ENCODE measurements at regions not wholly inside any gene's neighbourhood (a gene's known extent, or its start where the extent isn't known, plus 50 kb on each side); places are given as distances from the start of the nearest gene placed in this dataset.

DNA sequence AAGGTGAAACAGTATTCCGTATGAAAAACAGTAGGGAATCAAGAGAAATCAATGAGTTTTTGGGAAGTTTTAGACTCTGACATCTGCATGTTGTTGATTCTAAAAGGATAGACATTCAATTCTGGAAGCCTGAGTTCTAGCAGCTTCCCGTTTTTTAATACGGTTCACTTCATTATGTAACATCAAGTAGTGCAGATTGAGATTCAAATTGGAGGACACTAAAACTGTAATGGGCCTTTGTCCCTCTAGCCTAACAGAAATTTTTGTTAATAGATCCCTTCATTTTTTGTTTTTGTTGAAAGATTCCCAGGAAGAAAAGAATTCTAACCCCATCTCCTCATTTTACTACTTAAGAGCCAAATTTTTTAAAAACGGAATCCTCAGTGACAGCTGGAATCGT, 384.6 kb downstream of the SH3GL2 start:
- no peaks in the 10 kb centered on the region for H3K9me3 Mint-ChIP-seq
- no peaks in the 10 kb centered on the region for H3K27me3 Mint-ChIP-seq (ENCODE audit: low read depth)
- DNase-seq (ENCODE audit: low spot score) (no peak), ATAC-seq (no peak)
- no peak overlapping the region for H3K27ac Mint-ChIP-seq
- ChIA-PET POLR2A (no interaction called here), CTCF (interaction anchor here (0.6 kb wide), 1 partner anchor 57 kb away, joined by 3 read pairs; no protein-coding TSS in a partner anchor)
- no peak overlapping the region for H3K4me3 Mint-ChIP-seq
- peaks cover 7% of the 10 kb centered on the region for H3K4me1 Mint-ChIP-seq
- no peaks in the 10 kb centered on the region for H3K36me3 Mint-ChIP-seq
- no peak for TF ChIP-seq STAT6 (CRISPR knock-in tag; conservative IDR thresholded peaks at IDR 0.05; ENCODE audit: low read depth)
- TF ChIP-seq, protein P1, sequence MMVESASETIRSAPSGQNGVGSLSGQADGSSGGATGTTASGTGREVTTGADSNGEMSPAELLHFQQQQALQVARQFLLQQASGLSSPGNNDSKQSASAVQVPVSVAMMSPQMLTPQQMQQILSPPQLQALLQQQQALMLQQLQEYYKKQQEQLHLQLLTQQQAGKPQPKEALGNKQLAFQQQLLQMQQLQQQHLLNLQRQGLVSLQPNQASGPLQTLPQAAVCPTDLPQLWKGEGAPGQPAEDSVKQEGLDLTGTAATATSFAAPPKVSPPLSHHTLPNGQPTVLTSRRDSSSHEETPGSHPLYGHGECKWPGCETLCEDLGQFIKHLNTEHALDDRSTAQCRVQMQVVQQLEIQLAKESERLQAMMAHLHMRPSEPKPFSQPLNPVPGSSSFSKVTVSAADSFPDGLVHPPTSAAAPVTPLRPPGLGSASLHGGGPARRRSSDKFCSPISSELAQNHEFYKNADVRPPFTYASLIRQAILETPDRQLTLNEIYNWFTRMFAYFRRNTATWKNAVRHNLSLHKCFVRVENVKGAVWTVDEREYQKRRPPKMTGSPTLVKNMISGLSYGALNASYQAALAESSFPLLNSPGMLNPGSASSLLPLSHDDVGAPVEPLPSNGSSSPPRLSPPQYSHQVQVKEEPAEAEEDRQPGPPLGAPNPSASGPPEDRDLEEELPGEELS (CRISPR knock-in tag; IDR thresholded peaks at IDR 0.05): no peak
- no peak for TF ChIP-seq KAT7 (CRISPR knock-in tag; IDR thresholded peaks at IDR 0.05; ENCODE audit: borderline replicate concordance)
- TF ChIP-seq AR (CRISPR knock-in tag; IDR thresholded peaks at IDR 0.05): no peak
- TF ChIP-seq TEAD1 (CRISPR knock-in tag; IDR thresholded peaks at IDR 0.05): no peak

GRCh38 chr9:17967731-17968130, 388.9 kb downstream of the SH3GL2 start:
- POLR2A ChIA-PET: no interaction called here
- CTCF ChIA-PET: no interaction called here
- no peak for DNase-seq (ENCODE audit: low spot score)
- TF ChIP-seq FOXK1 (CRISPR knock-in tag; IDR thresholded peaks at IDR 0.05) (no peak), USF2 (CRISPR knock-in tag; IDR thresholded peaks at IDR 0.05) (no peak), ATF1 (CRISPR knock-in tag; IDR thresholded peaks at IDR 0.05) (no peak), FOXP1 (CRISPR knock-in tag; IDR thresholded peaks at IDR 0.05; ENCODE audit: borderline replicate concordance) (no peak), CBFB (CRISPR knock-in tag; IDR thresholded peaks at IDR 0.05; ENCODE audit: low read depth) (no peak), KAT7 (CRISPR knock-in tag; IDR thresholded peaks at IDR 0.05; ENCODE audit: borderline replicate concordance) (no peak), ZNF396 (CRISPR knock-in tag; IDR thresholded peaks at IDR 0.05; ENCODE audit: borderline replicate concordance) (no peak), ZNF532 (CRISPR knock-in tag; IDR thresholded peaks at IDR 0.05; ENCODE audit: borderline replicate concordance) (no peak), TP53 (CRISPR knock-in tag; IDR thresholded peaks at IDR 0.05) (no peak)
- TF ChIP-seq, protein P1 (CRISPR knock-in tag; IDR thresholded peaks at IDR 0.05): no peak
- no peaks in the 10 kb centered on the region for H3K36me3 Mint-ChIP-seq
- no peak for ATAC-seq
- no peak overlapping the region for H3K4me3 Mint-ChIP-seq
- no peak overlapping the region for H3K27ac Mint-ChIP-seq
- no peaks in the 10 kb centered on the region for H3K27me3 Mint-ChIP-seq (ENCODE audit: low read depth)
- H3K9me3 Mint-ChIP-seq: no peaks in the 10 kb centered on the region
- H3K4me1 Mint-ChIP-seq: peaks cover 7% of the 10 kb centered on the region

Measured in WTC11 (cell line).